ENCODE measurements at regions not wholly inside any gene's neighbourhood (a gene's known extent, or its start where the extent isn't known, plus 50 kb on each side); places are given as distances from the start of the nearest gene placed in this dataset.

DNA sequence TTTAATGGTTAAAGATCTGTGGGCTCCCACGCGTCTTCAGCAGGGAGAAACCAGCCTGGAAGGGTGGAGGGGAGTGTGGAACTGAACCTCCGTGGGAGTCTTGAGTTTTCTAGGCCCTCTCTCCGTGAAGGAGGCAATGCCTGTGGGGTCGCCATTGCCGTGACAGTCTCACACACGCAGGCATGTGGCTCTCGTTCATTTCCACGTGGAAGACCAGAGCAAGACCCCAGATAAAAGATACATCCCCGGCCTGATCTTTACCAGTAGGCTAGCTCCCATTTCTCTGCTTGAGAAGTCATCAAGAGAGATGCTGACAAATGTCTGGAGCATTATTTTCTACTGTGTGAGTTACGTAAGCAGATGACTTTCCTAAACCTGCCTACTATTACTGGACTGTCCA is 491.7 kb upstream of the LMO3 start:
- DNase-seq: no peak
- TF ChIP-seq, protein P1, sequence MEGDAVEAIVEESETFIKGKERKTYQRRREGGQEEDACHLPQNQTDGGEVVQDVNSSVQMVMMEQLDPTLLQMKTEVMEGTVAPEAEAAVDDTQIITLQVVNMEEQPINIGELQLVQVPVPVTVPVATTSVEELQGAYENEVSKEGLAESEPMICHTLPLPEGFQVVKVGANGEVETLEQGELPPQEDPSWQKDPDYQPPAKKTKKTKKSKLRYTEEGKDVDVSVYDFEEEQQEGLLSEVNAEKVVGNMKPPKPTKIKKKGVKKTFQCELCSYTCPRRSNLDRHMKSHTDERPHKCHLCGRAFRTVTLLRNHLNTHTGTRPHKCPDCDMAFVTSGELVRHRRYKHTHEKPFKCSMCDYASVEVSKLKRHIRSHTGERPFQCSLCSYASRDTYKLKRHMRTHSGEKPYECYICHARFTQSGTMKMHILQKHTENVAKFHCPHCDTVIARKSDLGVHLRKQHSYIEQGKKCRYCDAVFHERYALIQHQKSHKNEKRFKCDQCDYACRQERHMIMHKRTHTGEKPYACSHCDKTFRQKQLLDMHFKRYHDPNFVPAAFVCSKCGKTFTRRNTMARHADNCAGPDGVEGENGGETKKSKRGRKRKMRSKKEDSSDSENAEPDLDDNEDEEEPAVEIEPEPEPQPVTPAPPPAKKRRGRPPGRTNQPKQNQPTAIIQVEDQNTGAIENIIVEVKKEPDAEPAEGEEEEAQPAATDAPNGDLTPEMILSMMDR (IDR thresholded peaks at IDR 0.05; ENCODE audit: borderline replicate concordance): no peak
- intact Hi-C loops (cut with micrococcal nuclease): no loop called here
- H3K4me3 ChIP-seq: no peak overlapping the region
- H3K36me3 ChIP-seq: no peaks in the 10 kb centered on the region
- H3K27me3 ChIP-seq (ENCODE audit: low read depth): no peaks in the 10 kb centered on the region
- no peaks in the 10 kb centered on the region for H3K4me1 ChIP-seq
- no peak overlapping the region for H3K27ac ChIP-seq (replicated peaks)
- H3K9me3 ChIP-seq (replicated peaks): peaks cover 27% of the 10 kb centered on the region

GRCh38 chr12:17084831-17085230 is 478.9 kb upstream of the LMO3 start:
- TF ChIP-seq, protein P1 (IDR thresholded peaks at IDR 0.05; ENCODE audit: borderline replicate concordance): no peak
- Histone ChIP-seq H3K4me1 (no peaks in the 10 kb centered on the region), H3K36me3 (no peaks in the 10 kb centered on the region), H3K27ac (replicated peaks) (no peak overlapping the region), H3K27me3 (ENCODE audit: low read depth) (no peaks in the 10 kb centered on the region), H3K4me3 (no peak overlapping the region), H3K9me3 (replicated peaks) (peaks cover 38% of the 10 kb centered on the region)
- DNase-seq: no peak
- intact Hi-C loops (cut with micrococcal nuclease): no loop called here

DNA sequence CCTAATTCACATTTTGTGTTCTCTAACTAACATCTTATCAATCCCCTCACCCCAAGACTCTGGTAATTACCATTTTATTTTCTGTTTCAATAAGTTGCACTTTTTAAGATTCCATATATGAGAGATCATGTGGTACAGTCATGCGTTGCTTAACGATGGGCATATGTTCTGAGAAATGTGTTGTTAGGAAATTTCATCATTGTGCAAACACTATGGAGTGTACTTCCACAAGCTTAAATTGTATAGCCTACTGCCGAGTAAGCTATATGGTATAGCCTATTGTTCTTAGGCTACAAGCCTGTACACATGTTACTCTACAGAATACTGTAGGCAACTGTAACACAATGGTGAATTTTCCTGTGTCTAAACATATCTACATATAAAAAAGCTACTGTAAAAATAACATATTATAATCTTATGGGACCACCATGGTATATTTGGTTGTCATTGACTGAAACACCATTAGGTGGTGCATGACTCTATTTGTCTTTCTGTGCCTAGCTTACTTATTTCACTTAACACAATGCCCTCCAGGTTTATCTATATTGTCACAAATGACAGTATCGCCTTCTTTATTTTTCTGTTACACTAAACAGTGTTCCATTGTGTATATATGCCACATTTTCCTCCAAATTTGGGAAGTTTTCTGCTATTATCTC is 473.4 kb upstream of the LMO3 start:
- Histone ChIP-seq H3K27ac (replicated peaks) (no peak overlapping the region), H3K27me3 (ENCODE audit: low read depth) (no peaks in the 10 kb centered on the region), H3K4me3 (no peak overlapping the region), H3K9me3 (replicated peaks) (peaks cover 14% of the 10 kb centered on the region), H3K4me1 (no peaks in the 10 kb centered on the region), H3K36me3 (no peaks in the 10 kb centered on the region)
- TF ChIP-seq, protein P1 (IDR thresholded peaks at IDR 0.05; ENCODE audit: borderline replicate concordance): no peak
- DNase-seq: no peak
- intact Hi-C loops (cut with micrococcal nuclease): no loop called here

DNA sequence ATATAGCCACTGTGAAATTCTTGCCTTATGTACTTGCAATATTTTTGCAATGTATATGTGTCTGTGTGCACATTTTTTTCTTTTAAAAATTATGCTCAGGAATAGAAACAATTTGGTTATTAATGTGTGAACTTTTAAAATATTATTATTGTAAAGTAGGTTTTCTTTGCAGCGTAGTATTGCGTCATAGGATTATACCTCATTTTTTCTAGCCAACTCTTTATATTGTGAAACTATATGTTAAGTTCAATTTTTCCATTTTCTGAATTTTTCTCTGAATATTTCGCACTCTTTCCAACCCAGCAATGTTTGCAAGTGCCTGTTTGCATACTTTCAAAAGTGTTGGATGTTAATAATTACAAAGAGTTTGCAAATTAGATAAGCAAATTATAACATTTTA is 471.6 kb upstream of the LMO3 start:
- TF ChIP-seq, protein P1 (IDR thresholded peaks at IDR 0.05; ENCODE audit: borderline replicate concordance): no peak
- intact Hi-C loops (cut with micrococcal nuclease): no loop called here
- H3K27me3 ChIP-seq (ENCODE audit: low read depth): no peaks in the 10 kb centered on the region
- H3K36me3 ChIP-seq: no peaks in the 10 kb centered on the region
- no peak for DNase-seq
- H3K27ac ChIP-seq (replicated peaks): no peak overlapping the region
- no peak overlapping the region for H3K4me3 ChIP-seq
- H3K9me3 ChIP-seq (replicated peaks): peaks cover 8% of the 10 kb centered on the region
- no peaks in the 10 kb centered on the region for H3K4me1 ChIP-seq

- H3K27me3 ChIP-seq (ENCODE audit: low read depth): no peaks in the 10 kb centered on the region
- no peak overlapping the region for H3K27ac ChIP-seq (replicated peaks)
- no peaks in the 10 kb centered on the region for H3K4me1 ChIP-seq
- H3K9me3 ChIP-seq (replicated peaks): peaks cover 8% of the 10 kb centered on the region
- no peaks in the 10 kb centered on the region for H3K36me3 ChIP-seq
- DNase-seq: no peak
- H3K4me3 ChIP-seq: no peak overlapping the region
- TF ChIP-seq, protein P1 (IDR thresholded peaks at IDR 0.05; ENCODE audit: borderline replicate concordance): no peak
- intact Hi-C loops (cut with micrococcal nuclease): no loop called here
Measured at GRCh38 chr12:17076811-17077210, 470.8 kb upstream of the LMO3 start.
